ENCODE measurements at regions not wholly inside any gene's neighbourhood (a gene's known extent, or its start where the extent isn't known, plus 50 kb on each side); places are given as distances from the start of the nearest gene placed in this dataset.
A peak's percentile ranks its signal among the peaks of the same experiment; 100 is the strongest.

GRCh38 chr5:171663311-171664085, 122.1 kb upstream of the SMIM23 start:
- in situ Hi-C loops (cut with HindIII; ENCODE audit: low sequenced_read_pairs) = no loop called here

DNA sequence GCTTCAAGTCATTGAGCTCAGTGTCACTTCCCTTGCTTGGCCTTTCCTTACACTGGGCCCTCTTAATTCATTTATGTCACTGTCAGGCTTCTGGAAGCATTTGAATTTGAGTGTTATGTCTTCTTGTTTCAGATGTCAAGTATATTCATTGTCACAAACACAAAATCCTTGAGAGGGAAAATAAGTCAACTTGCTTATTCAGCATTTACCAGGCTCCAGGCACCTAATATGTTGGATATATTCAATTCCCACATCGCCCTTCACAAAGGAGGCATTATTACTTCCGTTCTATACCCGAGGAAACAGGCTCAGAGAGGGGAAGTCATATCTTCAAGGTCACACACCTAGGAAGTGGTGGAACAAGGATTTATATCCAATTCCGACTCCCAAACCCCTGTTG, 121.1 kb upstream of the SMIM23 start:
- TF ChIP-seq, protein P1, sequence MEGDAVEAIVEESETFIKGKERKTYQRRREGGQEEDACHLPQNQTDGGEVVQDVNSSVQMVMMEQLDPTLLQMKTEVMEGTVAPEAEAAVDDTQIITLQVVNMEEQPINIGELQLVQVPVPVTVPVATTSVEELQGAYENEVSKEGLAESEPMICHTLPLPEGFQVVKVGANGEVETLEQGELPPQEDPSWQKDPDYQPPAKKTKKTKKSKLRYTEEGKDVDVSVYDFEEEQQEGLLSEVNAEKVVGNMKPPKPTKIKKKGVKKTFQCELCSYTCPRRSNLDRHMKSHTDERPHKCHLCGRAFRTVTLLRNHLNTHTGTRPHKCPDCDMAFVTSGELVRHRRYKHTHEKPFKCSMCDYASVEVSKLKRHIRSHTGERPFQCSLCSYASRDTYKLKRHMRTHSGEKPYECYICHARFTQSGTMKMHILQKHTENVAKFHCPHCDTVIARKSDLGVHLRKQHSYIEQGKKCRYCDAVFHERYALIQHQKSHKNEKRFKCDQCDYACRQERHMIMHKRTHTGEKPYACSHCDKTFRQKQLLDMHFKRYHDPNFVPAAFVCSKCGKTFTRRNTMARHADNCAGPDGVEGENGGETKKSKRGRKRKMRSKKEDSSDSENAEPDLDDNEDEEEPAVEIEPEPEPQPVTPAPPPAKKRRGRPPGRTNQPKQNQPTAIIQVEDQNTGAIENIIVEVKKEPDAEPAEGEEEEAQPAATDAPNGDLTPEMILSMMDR (IDR thresholded peaks at IDR 0.05; ENCODE audit: low read depth, low read length, missing control alignments) = no peak
- H3K4me3 ChIP-seq (ENCODE audit: low read depth, low read length) = no peak overlapping the region
- DNase-seq (ENCODE audit: low read depth) = no peak
- in situ Hi-C loops (cut with HindIII; ENCODE audit: low sequenced_read_pairs) = no loop called here

More at GRCh38 chr5:171663311-171664085, 122.1 kb upstream of the SMIM23 start:
- DNase-seq (ENCODE audit: low read depth) = no peak
- TF ChIP-seq, protein P1 (IDR thresholded peaks at IDR 0.05; ENCODE audit: low read depth, low read length, missing control alignments) = no peak
- no peak overlapping the region for H3K4me3 ChIP-seq (ENCODE audit: low read depth, low read length)

DNA sequence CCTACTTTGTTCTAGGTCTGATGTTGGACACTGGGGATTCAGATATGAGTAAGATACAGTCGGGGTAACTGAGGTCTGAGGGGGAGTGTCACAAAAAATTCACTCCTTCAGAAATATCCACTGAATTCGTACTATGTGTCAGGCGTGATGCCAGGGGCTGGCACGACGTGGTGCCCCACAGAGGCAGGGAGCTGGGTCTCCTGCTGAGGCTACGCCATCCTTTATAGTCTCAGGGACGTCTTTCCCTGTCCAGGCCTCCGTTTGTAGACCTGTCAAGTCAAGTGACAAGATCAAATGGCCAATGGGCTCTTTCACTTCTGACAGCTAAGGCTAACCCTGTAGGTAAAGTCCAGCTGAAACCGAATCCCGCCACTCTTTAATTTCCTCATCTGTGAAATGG, 118.8 kb upstream of the SMIM23 start:
- H3K4me3 ChIP-seq (ENCODE audit: low read depth, low read length) = no peak overlapping the region
- TF ChIP-seq, protein P1 (IDR thresholded peaks at IDR 0.05; ENCODE audit: low read depth, low read length, missing control alignments) = no peak
- no peak for DNase-seq (ENCODE audit: low read depth)
- in situ Hi-C loops (cut with HindIII; ENCODE audit: low sequenced_read_pairs) = no loop called here

GRCh38 chr5:171667341-171668096, 118.1 kb upstream of the SMIM23 start:
- peak; percentile 94 for DNase-seq (ENCODE audit: low read depth)
- TF ChIP-seq, protein P1 (IDR thresholded peaks at IDR 0.05; ENCODE audit: low read depth, low read length, missing control alignments) = peak; percentile 45
- H3K4me3 ChIP-seq (ENCODE audit: low read depth, low read length) = no peak overlapping the region
- in situ Hi-C loops (cut with HindIII; ENCODE audit: low sequenced_read_pairs) = no loop called here

GRCh38 chr5:171668097-171668412, 117.6 kb upstream of the SMIM23 start:
- TF ChIP-seq, protein P1 (IDR thresholded peaks at IDR 0.05; ENCODE audit: low read depth, low read length, missing control alignments) = no peak
- H3K4me3 ChIP-seq (ENCODE audit: low read depth, low read length) = no peak overlapping the region
- in situ Hi-C loops (cut with HindIII; ENCODE audit: low sequenced_read_pairs) = no loop called here
- DNase-seq (ENCODE audit: low read depth) = no peak

DNA sequence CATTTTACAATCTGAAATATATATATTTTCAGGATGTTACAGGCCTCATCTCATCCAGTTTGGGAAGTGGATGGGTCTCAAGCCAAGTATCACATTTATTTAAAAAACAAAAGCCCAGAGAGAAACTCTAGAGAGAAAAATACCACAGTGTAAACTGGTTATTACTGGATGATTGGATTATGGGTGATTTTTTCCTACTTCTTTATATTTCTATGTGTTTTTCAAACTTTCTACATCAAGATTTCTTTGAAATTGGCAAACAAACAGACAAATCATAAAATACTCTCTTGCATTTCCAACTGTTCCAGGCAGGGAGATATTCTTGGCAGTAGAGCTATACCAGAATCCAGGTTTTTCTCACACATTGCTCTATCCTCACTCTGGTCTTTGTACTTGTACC, 116.0 kb upstream of the SMIM23 start:
- H3K4me3 ChIP-seq (ENCODE audit: low read depth, low read length) = no peak overlapping the region
- TF ChIP-seq, protein P1 (IDR thresholded peaks at IDR 0.05; ENCODE audit: low read depth, low read length, missing control alignments) = no peak
- in situ Hi-C loops (cut with HindIII; ENCODE audit: low sequenced_read_pairs) = no loop called here
- no peak for DNase-seq (ENCODE audit: low read depth)
